HG02642 (cell line): ENCODE measurements at regions not wholly inside any gene's neighbourhood (a gene's known extent, or its start where the extent isn't known, plus 50 kb on each side); places are given as distances from the start of the nearest gene placed in this dataset.

Experiments
- ATAC-seq: cut with Tn5 transposase; IDR thresholded peaks from one replicate; pipeline ENCODE4 v1.9.1; 2021; ENCODE audit warnings: mild to moderate bottlenecking; ENCODE audit not compliant: unreplicated experiment, poor library complexity

DNA sequence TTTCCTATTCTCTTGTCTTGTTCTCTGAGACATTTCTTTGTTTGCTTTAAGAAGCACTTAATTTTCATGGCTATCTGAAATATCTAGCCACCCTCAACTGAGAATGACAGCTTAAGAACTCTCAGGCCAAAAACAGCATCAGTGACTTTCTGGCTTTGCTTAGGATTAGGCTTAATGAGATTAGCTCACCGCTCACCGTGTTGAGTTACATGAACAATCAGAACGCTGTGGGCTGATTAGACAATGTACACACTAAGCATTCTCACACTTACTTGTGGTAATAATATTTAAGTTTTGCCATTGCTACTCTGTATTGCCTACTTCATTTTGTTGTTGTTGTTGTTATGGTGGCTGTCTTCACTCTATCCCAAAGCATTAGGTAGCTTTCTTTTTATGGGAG is 1283.6 kb downstream of the UQCRFS1 start:
- no peak for ATAC-seq

DNA sequence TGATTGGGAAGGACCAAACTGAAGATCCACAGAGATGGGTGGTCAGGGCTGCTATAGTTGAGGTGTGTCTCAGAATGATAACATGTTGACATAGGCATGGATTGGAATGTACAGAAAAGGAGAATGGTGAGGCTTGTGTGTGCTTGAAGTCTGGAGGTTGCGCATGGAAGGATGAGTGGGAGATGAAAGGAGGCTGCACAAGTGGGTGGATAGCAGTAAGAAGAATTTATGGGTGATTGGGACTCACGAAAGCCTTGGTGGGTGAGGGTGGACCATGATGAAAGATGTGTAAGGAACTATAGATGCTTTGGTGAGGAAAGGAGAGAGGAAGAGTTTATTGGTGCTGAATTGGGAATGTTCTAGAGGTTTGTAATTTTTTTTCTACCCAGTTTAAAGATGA is 1287.7 kb downstream of the UQCRFS1 start:
- no peak for ATAC-seq

DNA sequence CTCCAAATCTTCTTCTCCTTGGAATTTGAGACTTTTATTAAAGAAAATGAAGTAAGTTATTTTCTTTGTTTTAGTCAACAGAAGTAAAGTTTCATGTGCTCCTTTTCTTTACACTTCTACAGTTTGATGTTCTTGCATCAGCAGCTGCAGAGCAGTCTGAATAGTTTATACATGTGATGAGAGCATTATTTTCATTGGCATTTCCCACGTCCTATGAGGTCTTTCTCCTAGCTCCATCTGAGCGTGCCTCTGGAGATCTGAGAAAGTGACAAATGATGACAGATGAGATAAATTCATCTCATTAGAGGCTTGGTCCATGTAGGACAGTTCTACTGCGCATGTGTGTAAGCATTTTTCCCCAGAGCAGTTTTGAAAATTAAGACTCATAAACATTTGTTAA is 1290.0 kb downstream of the UQCRFS1 start:
- ATAC-seq, result no peak

DNA sequence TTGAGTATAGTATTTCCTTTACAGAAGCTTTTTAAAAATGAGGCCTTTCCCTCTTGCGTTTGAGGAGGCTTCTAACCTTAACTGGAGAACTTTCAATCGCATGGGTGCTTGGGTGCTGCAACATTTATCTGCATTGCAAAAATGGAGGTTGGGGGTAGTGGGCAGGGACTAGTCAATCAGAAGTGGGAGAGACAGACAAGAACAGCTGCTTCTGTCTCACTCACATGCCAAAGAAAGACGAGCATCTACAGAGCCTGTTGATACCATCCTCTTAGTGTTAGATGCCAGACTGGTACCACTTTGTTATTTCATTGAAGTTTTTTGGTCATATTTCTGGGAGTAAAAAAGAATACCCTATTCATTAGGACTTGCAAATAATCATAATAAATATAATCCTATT is 1292.2 kb downstream of the UQCRFS1 start:
- ATAC-seq, result no peak

DNA sequence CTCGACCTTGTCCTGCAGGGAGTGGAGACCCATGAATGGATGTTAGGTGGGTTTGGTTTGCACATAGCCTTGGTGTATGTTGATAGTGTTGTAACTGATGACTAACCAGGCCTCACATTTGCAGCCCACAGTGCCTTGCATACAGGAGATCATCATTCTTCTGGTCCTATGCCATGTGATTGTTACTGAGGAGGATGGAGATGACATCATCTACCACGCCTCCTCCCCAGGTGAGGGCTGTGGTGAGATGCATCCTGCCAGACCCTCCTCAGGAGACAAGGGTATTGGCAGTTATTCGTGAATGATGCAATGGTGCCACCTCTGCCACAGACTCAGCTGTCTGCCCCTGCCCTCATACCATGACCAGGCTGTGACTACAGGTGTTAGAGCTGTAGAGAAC is 1294.1 kb downstream of the UQCRFS1 start:
- no peak for ATAC-seq

DNA sequence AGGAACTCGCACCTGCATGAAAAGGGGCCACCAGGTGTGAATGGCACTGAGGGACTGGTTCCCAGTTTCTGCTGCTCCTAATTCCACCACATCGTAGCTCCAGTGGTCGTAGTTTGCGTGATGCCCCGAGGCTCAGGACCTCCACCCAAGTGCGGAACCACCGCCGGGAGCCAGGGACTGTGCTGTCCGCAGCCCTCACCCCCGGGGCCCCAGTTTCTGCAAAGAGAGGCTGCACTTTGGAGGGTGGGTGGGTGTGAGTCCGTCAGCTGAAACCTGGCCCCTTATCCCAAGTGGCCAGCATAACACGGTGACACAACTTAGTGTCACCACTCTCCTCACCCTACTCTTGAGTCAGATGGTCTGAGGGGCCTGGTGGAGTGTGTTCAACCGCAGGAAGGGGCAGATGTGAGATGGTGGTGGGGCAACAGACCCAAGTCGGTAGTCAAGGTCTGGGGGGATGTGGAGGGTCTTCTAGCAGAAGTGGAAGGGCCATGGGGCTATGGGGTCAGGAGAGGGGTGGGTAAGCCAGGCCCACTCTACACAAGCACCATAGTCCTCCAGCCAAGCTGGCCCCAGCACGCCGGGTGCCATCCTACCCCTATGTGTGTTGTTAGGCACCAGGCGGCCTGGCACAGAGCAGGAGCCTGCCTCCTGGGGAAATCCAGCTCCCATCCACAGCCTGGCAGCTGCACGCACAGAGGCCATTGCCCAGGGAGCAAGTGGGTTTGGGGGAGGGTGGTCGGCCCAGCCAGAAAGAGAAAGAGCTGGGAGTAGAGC is 1301.6 kb downstream of the UQCRFS1 start:
- no peak for ATAC-seq

DNA sequence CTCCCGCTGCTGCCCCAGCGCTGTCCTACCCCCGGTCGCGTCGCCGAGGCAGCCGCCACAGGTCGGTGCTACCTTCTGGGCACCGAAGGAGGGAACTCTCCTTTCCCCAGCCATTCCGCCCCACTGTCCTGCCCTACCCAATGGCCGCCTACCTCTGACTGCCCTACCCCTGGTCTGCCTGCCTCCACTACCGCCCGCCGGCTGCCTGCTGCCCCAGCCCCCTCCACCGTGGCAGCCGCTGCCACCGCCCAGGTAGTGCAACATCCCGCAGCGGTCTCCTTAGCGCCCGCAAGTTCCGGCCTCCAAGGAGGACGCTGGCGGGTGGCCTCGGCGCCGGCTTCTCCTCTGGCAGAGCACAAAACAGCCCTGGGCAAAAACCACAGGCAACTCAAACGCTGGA is 1303.1 kb downstream of the UQCRFS1 start:
- ATAC-seq, result no peak

DNA sequence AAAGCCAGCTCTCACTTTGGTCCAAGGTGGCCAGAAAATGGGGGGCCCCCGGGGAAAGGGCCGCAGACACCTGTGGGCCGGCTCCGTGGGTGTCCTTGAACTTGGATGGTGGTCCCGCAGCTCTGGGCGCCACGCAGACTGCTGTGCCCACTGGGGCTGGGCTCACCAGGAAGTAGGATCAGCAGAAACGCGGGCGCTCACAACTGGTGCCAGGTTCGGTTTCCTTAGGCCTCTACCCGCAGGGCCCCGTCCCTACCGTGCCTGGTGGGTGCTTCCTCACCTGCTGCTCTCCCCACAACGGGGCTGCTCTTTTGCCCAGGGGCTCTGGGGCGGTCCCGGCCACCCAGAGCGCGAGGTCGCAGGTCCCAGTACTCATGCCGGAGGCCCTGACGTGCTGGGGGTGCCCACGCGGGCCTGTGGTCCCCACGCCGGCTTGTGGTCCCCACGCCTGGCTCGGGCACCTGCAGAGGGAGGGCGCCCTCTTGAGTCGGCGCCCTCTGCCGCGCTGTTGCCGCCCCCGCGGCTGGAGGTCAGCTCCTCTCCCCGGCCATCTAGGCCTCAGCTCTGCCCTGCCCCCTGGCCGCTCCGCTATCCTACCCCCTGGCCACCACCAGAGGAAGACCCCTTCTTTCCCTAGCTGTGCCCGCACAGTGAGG is 1303.6 kb downstream of the UQCRFS1 start:
- ATAC-seq, result no peak

DNA sequence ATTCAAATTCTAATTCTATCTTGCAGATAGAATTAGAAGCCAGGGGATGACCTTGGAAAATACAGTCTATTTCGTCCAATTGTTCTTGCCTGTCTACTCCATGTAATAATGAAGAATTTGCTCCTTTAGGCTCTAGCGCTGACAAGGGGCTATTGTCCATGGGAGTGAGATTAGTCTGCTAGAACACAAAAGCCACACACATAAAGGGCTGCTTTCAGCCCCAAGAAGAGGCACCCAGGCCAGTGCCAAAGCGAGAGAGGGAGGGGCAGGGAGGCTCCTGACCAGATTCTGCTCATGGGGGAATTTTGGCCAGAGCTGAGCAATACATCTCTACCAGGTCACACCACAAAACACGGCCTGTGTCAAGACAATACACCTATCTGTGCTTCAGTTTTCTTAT is 1306.9 kb downstream of the UQCRFS1 start:
- ATAC-seq, result no peak

DNA sequence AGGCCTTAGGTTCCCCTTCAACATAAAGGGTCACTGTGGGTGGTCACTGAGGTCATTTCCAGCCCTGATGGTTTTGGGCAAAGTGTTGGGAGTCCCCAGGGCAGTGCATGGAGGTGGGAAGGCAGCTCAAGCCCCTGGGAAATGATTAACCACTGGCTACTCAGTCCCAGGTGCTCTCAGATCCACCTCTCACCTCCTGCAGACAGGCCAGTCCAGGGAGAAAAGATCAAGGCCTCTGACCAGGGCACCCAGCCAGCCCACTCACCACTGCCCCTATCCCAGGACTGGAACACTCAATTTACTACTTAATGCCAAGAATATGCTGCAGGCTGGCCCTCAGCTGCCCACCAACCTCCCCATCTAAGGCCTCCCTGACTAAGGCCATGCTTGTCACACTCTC is 1307.9 kb downstream of the UQCRFS1 start:
- no peak for ATAC-seq

DNA sequence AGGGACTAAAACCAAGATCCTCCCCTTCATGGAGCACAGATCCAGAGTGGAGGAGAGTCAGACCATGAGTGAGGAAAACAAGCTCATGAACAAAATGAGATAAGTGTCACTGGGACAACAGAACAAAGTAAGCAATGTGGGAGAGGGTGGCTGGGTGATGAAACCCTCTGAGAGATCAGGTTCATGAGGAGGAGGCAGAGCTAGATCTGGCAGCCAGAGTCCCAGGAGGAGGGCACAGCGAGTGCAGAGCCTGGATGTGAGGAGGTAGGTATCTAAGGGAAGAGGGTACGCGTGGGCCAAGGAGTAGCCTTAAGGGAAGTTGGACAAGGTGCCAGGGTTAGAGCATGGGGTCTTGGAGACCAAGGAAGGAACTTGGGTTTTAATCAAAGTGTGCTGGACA is 1311.9 kb downstream of the UQCRFS1 start:
- no peak for ATAC-seq

DNA sequence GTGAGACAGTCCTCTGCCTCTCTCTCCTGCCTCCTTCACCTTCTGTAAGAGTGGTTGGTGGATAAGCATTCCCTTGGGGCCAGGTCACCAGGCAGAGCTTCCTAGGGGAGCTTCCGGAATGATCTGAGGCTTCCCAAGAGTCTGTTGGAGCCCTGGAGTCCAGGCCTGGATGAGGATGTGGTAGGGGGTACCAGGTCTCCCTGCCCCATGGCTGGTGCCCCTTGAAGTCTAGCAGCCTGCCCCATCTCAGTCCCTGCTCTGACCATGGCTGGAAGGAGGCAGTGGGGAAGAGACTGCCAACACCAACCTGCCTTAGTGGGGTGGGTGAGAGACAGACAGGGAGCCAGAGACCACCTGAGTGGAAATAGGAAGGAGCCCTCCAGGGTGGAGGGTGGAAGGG is 1316.9 kb downstream of the UQCRFS1 start:
- no peak for ATAC-seq

DNA sequence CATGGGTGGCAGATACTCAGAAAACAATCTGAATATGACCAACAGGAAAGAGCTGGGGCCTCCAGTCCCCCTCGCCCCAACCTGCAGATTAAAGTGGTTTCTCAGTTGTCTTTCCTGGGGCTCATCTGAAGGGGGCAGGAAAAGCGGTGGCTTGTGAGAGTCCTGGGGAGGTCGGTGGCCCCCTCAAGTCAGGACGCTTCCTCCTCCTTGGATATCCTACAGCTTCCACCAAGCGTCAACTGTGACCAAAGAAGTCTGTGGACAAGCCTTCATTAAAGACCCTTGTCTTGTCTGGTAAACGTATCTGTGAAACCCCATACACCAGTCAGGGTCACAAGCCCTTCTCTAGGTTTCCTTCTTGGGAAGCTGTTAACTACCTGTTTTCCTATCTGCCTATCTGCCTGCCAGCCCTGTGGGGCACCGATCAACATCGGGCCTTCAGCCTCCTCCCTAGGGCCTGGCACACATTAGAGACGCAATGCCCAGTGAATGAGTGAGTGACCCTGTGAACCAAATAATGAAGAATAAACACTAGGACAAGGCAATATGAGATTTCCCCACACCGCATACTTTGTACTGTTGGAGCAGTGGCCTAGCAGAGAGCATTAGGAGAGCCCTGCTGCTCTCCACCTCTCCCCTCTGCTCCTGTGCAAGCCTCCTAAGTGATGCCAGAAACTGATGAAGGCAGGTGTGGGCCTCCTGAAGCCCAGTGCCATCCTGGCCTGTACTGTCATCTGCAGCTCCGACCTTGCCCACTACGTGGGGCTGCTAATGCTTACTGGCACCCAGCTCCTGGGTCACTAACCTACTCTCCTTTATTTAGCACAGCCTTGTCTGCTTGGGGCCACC is 1317.8 kb downstream of the UQCRFS1 start:
- ATAC-seq, result no peak

DNA sequence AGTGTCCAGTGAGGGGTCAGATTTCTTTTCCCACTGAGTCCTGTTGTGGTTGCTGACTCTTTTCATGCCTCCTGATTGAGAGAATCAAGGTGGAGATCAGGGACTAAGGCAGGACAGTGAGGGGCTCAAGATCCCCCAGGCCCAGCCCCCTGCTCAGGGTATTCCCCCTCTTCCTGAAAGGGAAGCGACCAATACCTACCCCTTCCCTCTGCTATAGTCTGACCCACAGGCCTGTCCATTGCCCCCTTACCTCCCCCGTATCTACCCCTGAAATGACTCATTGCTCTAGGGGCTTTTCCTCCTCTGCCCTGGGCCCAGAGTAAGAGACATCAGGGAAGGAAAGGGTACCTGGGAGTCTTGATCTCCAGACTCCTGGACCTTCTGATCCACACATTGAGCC is 1320.5 kb downstream of the UQCRFS1 start:
- ATAC-seq, result no peak

DNA sequence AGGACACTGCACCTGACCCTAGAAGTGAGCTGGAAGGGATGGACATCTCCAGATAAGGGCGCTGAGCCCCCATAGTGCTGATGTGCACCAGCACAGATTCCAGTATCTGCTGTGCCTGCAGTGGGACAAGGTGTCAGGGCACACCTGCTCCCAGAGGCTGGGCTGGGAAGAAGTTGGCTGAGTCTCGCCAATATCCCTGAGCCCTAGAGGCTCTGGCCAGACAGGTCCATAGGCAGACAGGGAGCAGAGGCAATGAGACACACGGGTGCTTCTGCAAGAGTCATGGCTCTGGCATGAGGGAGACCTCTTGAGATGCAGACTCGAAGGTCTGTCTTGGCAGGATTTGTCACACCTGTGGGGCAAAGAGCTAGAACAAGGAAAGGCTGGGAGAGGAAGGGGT is 1321.5 kb downstream of the UQCRFS1 start:
- no peak for ATAC-seq

DNA sequence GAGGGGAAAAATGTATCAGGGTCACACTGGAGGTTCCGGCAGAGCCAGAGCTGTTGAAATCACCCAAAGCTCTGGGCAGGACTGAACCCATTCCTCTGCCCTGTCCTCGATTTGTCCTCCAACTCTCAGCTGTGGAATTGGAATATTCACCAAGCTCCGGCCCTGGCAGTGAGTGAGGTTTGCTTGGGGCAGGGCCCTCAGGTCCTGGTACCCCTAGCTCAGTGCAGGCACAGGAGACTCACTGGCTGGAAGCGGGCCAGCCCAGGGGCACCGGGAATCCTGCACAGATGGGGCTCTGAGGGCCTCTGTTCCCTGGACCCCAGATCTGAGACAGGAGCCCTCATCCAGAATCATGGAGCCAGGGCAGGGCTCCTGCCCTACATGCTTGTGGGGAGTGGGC is 1322.3 kb downstream of the UQCRFS1 start:
- no peak for ATAC-seq

DNA sequence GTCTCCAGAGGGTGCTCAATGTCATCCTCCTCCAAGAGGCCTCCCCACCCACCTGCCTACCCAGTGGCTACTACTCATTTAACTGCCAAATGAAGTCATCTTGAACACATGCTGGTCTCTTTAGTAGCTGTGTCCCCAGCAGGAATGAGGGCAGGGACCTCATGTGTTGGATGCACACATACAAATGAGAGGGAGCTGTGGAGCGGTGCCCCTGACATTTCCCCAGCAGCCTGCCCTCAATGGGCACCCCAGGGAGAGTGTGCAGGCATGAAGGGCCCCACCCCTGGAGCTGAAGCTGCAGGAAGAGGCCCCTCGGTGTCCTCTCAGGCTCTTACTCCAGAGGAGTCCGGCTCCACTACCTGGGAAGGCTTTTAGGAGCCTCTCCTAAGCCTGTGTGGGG is 1322.7 kb downstream of the UQCRFS1 start:
- ATAC-seq, result no peak

DNA sequence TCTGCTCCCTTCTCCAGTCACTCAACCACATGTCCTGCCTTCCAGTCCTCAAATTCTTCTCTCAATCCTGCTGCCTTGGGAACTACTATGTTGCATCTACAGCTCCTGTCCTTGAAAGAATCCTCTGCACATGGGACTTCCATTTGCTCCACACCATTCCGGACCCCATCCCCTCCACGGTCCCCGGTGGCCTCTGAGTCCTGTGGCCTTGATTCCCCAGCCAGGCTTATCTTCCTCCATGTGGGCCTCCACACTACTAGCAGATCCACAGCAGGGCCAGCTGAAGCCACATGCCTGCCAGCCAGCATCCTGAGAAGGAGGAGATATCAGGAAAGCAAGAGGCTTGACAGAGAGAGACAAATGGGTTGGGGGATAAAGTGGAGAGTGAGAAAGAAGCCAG is 1323.8 kb downstream of the UQCRFS1 start:
- ATAC-seq, result no peak

DNA sequence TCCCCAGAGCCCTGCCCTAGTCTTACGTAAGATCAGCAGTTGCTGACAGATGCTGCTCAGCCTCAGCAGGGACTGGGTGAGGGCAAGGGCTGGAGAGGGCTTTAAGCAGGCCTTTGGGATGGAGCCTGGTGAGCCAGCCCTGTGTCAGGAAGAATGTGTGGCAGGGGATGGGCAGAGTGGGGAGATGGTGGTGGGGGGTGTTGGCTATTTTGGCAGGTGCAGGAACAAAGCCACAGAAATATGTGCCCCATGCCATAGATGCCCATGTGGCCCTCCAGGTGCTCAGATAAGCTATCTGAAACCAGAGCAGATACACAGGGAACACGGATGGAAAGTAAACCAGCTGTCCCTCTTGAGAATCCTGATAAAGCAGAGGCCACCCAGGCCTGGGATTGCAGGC is 1325.0 kb downstream of the UQCRFS1 start:
- ATAC-seq, result no peak

DNA sequence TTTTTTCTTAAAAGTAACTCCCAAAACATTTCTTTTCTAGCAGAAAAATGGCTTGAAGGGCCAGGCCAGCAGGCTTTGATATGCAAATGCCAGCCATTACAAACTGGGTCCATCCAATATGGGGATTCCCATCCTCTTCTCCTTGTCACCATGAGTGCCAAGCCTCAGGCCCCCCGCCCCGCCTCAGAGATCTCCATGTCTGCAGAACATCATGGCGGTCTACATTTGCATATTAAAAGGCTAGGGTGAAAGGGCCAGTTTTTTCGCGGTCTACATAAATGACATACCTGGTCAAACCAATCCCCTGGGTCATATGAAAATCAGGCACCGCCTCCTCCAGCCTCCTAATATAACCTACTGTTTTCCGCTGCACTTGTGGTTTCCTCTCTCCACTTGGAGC is 1327.6 kb downstream of the UQCRFS1 start:
- no peak for ATAC-seq

DNA sequence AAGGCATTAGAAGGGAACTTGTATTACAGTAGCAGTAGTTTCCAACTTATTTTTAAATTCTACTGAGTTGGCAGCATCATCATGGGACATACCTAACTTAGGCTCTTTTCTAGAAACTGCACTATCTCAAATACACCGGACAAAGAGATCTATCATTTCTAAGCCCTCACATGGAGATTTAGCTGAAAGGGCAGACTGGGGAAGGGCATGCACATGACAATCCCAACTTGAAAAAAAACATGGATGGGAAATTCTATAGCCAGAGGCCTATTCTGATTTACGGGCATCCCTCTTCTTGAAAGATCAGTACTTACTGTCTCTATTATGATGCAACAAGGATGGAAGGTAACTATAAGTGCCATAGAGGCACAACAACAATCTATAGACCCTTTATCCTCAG is 1328.6 kb downstream of the UQCRFS1 start:
- no peak for ATAC-seq
